SIG-M5 treated with dmso at 0.1 percent for 504 hours (cell line): ENCODE measurements at regions not wholly inside any gene's neighbourhood (a gene's known extent, or its start where the extent isn't known, plus 50 kb on each side); places are given as distances from the start of the nearest gene placed in this dataset.
A peak's percentile ranks its signal among the peaks of the same experiment; 100 is the strongest.

Source experiments
- DNase-seq: peaks from one replicate; lab custom pipeline; 2025; ENCODE audit not compliant: unreplicated experiment; lab: John Stamatoyannopoulos, UW

DNA sequence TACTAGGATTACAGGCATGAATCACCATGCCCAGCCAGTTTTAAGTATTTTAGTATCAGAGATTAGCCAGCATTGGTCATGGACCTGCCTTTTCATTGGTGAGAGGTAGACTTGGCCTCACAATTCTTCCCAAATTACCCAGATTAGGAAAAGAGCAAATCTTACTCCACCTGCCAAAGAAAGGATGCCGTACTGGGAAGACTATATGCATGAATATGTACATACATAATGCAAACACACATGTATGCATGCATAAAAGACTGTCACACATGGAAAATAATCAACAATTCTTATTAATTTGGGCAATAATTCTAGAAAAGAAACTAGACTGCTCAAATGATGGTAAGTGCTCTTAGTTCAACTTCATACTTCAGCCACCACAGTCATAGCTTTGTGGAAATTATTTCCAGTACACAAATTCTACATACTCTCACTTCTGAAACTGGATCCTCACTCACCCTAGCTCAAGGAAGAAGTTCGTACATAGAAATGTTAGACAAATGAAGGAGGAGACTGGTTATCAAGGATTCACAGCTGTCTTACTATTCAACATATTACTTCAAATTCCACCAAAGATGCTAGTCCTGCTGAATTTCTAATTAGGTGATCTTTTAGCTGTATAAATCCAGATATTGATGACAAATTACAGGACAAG, 73.7 kb downstream of the MINAR2 start:
- DNase-seq, result no peak

DNA sequence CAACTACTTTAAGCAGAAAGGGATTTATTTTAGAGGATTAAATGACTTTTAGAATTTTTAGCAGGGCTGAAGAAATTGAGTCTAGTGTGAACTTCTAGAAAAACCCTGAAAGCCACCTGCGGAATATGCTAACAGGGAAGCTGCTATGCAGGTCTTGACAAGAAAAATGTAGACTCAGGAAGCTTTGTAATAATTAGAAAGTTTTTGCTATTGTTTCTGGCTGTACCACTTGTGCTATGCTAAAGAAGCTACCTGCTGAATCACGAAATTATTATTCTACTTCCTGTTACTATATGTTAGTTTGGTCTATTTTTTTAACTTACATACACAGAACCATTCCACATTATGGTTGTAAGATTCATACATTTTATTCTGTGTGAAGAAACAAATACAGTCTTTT, 74.0 kb upstream of the CHSY3 start:
- DNase-seq, result no peak

DNA sequence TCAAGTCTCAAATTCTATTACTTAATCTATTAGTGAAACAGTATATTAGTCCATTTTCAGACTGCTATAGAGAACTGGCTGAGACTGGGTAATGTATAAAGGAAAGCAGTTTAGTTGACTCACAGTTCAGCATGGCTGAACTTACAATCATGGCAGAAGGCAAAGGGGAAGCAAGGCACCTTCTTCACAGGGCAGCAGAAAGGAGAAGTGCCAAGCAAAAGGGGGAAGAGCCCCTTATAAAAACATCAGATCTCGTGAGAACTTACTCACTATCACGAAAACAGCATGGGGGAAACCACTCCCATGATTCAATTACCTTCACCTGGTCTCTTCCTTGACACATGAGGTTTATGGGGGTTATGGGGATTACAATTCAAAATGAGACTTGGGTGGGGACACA, 67.9 kb upstream of the CHSY3 start:
- no peak for DNase-seq

DNA sequence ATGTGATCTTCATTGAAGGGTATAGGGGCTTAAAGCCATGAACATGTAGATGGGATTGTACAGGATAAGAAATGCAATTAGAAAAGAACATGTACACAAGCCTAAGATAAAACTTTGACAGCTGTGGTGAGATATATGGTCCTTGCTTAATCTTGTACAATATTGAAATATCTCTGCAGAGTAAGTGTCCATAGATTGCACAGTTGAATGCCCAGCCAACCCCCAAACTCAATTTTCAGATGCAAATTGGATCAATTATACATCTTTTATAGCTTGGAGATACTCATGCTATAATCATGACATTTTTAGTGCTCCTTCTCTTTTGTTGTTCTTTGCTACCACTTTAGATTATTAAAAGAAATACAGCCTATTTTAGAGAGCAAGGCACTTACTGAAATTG, 59.5 kb upstream of the CHSY3 start:
- no peak for DNase-seq

DNA sequence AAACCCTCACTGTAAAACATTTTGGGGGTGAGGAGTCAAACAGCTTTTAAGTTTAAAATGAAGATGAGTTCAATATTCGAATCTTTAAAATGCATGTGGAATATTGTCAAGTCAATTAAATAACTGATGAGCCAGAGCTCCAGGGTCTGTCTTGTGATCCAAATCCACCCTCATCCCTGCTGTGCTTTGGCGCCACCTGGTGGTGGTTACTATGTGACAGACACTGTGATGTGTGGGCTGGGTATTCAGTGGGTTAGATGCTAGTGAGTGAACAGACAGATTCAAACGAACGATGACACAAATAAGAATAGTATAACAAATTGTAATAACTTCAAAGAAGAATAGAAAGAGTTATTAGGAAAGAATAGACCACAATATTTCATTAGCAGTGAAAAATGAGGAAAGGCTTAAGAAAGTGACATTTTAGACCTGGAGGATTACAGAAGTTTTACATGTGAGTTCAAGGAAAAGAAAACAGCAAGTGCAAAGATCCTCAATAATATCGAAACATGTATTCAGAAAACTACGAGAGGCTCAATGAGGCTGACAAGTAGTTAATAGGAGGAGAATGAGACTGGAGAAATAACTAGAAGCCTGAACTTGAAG, 51.4 kb upstream of the CHSY3 start:
- peak; percentile 37 for DNase-seq

DNA sequence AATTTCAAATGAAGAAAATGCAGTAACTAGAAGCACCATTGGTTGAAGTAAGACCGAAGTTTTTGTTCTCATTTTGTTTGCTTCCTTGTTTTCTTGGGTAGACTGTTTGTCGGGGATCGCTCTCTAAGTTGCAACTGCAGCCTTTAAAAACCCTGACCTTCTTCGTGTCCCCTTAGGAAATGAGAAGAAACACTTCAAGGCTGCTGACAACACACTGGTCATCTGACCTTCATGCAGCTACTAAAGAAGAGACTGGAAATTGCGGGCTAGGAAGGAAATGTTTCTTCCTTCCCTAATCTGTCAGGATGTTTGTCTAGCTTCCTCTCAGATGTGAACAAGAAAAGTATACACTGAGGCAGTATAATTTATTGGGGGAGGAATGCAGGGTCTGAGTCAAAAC, 50.7 kb upstream of the CHSY3 start:
- DNase-seq, result no peak
